PC-9 (cell line): ENCODE measurements at regions not wholly inside any gene's neighbourhood (a gene's known extent, or its start where the extent isn't known, plus 50 kb on each side); places are given as distances from the start of the nearest gene placed in this dataset.

Source experiments
- BruUV-seq: library from RNA; stranded (reverse); fragments of 400-500 nt; replicated peaks from 2 replicates; lab custom pipeline; 2021; lab: Mats Ljungman, UMichigan
- CTCF ChIA-PET: fragments of 300-600 bp; sonication (Branson Sonifier 250); formaldehyde crosslinking; loops from one replicate; lab custom pipeline; 2022; ENCODE audit warnings: antibody characterized with exemption; lab: Charles Lee
- POLR2A ChIA-PET: fragments of 300-600 bp; sonication (Branson Sonifier 250); formaldehyde crosslinking; loops from one replicate; lab custom pipeline; 2022; ENCODE audit warnings: antibody characterized with exemption; ENCODE audit not compliant: unreplicated experiment; lab: Charles Lee
- DNase-seq, 2 experiments: peaks; one replicate each; pipeline versions ENCODE4 v3.0.0 to v3.0.0-alpha.2; 2015 to 2022; ENCODE audit warnings: mixed read lengths in 1 of 2
- H2AFZ ChIP-seq: fragments of 200-600 bp; sonication (generic); 2 replicates; pipeline ENCODE4 v1.8.1; 2017; ENCODE audit warnings: antibody characterized with exemption
- H3F3A ChIP-seq: fragments of 200-600 bp; sonication (generic); 2 replicates; pipeline ENCODE4 v1.8.1; 2017; ENCODE audit warnings: antibody characterized with exemption, mild to moderate bottlenecking, low read depth; ENCODE audit not compliant: insufficient read depth
- H3K27ac ChIP-seq: fragments of 200-600 bp; sonication (generic); 2 replicates; pipeline ENCODE4 v1.6.1; 2016; ENCODE audit warnings: mixed run types
- H3K27me3 ChIP-seq: fragments of 200-600 bp; sonication (generic); 2 replicates; pipeline ENCODE4 v1.6.1; 2016; ENCODE audit warnings: low read depth, mixed run types; ENCODE audit not compliant: insufficient read depth
- H3K36me3 ChIP-seq: fragments of 200-600 bp; sonication (generic); 2 replicates; pipeline ENCODE4 v1.6.1; 2016; ENCODE audit warnings: low read depth, mixed run types
- H3K4me1 ChIP-seq: fragments of 200-600 bp; sonication (generic); replicated peaks from 2 replicates; pipeline ENCODE4 v1.6.1; 2016; ENCODE audit warnings: mixed run types; ENCODE audit not compliant: insufficient read depth
- H3K4me2 ChIP-seq: fragments of 200-600 bp; sonication (generic); 2 replicates; pipeline ENCODE4 v1.6.1; 2017; ENCODE audit warnings: mixed run types
- H3K4me3 ChIP-seq: fragments of 200-600 bp; sonication (generic); 2 replicates; pipeline ENCODE4 v1.6.1; 2016; ENCODE audit warnings: mixed run types
- H3K79me2 ChIP-seq: fragments of 200-600 bp; sonication (generic); 2 replicates; pipeline ENCODE4 v1.6.1; 2017; ENCODE audit warnings: low read depth, mixed run types
- H3K9me2 ChIP-seq: fragments of 200-600 bp; sonication (generic); 2 replicates; pipeline ENCODE4 v1.8.1; 2017; ENCODE audit warnings: mild to moderate bottlenecking; ENCODE audit not compliant: insufficient read depth
- H3K9me3 ChIP-seq: fragments of 200-600 bp; sonication (generic); 2 replicates; pipeline ENCODE4 v1.8.1; 2016; ENCODE audit warnings: low read depth; ENCODE audit not compliant: insufficient read depth
- H4K20me1 ChIP-seq: fragments of 200-600 bp; sonication (generic); 2 replicates; pipeline ENCODE4 v1.8.1; 2017; ENCODE audit not compliant: insufficient read depth
- EZH2 ChIP-seq: fragments of 200-600 bp; sonication (generic); IDR thresholded peaks from 2 replicates; pipeline ENCODE4 v1.8.0; 2017; ENCODE audit warnings: antibody characterized with exemption, low read depth
- intact Hi-C: fragments of 100-400 bp; cut with micrococcal nuclease; formaldehyde crosslinking; loops from one replicate; pipeline ENCODE4 v1.10.0; 2022; ENCODE audit not compliant: unreplicated experiment
- TF ChIP-seq, protein P1 (sequence below): fragments of 200-600 bp; sonication (generic); conservative IDR thresholded peaks from 2 replicates; pipeline ENCODE4 v1.6.1; 2017; ENCODE audit warnings: mixed run types, antibody characterized with exemption, mild to moderate bottlenecking, moderate library complexity

GRCh38 chr2:199569336-199569735, 111.6 kb upstream of the SATB2 start:
- H3K4me1 ChIP-seq, result no peaks in the 10 kb centered on the region
- no peaks in the 10 kb centered on the region for H3K9me3 ChIP-seq
- TF ChIP-seq, protein P1, sequence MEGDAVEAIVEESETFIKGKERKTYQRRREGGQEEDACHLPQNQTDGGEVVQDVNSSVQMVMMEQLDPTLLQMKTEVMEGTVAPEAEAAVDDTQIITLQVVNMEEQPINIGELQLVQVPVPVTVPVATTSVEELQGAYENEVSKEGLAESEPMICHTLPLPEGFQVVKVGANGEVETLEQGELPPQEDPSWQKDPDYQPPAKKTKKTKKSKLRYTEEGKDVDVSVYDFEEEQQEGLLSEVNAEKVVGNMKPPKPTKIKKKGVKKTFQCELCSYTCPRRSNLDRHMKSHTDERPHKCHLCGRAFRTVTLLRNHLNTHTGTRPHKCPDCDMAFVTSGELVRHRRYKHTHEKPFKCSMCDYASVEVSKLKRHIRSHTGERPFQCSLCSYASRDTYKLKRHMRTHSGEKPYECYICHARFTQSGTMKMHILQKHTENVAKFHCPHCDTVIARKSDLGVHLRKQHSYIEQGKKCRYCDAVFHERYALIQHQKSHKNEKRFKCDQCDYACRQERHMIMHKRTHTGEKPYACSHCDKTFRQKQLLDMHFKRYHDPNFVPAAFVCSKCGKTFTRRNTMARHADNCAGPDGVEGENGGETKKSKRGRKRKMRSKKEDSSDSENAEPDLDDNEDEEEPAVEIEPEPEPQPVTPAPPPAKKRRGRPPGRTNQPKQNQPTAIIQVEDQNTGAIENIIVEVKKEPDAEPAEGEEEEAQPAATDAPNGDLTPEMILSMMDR, result no peak
- TF ChIP-seq EZH2, result no peak
- H3F3A ChIP-seq, result no peaks in the 10 kb centered on the region
- intact Hi-C loops, result no loop called here
- H3K9me2 ChIP-seq, result no peaks in the 10 kb centered on the region
- no peak overlapping the region for H2AFZ ChIP-seq
- no peak overlapping the region for H3K4me3 ChIP-seq
- no peaks in the 10 kb centered on the region for H3K36me3 ChIP-seq
- H3K27me3 ChIP-seq, result peaks cover 4% of the 10 kb centered on the region; the same call in 1 of the 2 replicates
- no peaks in the 10 kb centered on the region for H3K79me2 ChIP-seq
- no peak for DNase-seq
- ChIA-PET CTCF (no interaction called here), POLR2A (no interaction called here)
- no peak overlapping the region for H3K4me2 ChIP-seq
- H4K20me1 ChIP-seq, result no peaks in the 10 kb centered on the region
- BruUV-seq, result no TSS peak
- H3K27ac ChIP-seq, result no peak overlapping the region

DNA sequence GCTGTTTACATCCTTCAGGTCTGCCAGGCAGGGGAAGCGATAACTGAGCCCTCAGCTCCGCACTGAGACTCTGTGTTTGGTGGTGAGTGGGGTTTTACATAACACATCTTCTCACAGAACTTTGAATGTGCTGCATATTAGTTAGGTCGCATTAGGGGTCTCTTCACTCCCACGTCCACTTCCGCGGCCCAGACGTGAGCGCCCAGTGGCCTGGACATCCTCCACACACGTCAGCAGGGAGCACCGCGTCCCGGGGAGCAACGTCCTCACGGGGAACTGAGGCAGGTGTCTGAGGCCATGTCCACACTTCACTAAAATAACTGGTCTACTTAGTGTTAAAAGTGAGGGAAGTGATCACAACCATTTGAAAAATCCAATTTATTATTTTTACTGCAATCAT, 100.4 kb upstream of the SATB2 start:
- no TSS peak for BruUV-seq
- Histone ChIP-seq H3K27ac (no peak overlapping the region), H3K4me2 (no peak overlapping the region), H4K20me1 (no peaks in the 10 kb centered on the region), H3K36me3 (no peaks in the 10 kb centered on the region), H3K9me3 (peaks cover 3% of the 10 kb centered on the region; the same call in 1 of the 2 replicates), H3K27me3 (peaks cover 8% of the 10 kb centered on the region), H3K79me2 (no peaks in the 10 kb centered on the region), H3K9me2 (no peaks in the 10 kb centered on the region), H3K4me3 (no peak overlapping the region), H3K4me1 (no peaks in the 10 kb centered on the region), H3F3A (no peaks in the 10 kb centered on the region), H2AFZ (no peak overlapping the region)
- CTCF ChIA-PET, result no interaction called here
- POLR2A ChIA-PET, result no interaction called here
- intact Hi-C loops, result no loop called here
- DNase-seq, result no peak
- no peak for TF ChIP-seq EZH2
- TF ChIP-seq, protein P1, result no peak

DNA sequence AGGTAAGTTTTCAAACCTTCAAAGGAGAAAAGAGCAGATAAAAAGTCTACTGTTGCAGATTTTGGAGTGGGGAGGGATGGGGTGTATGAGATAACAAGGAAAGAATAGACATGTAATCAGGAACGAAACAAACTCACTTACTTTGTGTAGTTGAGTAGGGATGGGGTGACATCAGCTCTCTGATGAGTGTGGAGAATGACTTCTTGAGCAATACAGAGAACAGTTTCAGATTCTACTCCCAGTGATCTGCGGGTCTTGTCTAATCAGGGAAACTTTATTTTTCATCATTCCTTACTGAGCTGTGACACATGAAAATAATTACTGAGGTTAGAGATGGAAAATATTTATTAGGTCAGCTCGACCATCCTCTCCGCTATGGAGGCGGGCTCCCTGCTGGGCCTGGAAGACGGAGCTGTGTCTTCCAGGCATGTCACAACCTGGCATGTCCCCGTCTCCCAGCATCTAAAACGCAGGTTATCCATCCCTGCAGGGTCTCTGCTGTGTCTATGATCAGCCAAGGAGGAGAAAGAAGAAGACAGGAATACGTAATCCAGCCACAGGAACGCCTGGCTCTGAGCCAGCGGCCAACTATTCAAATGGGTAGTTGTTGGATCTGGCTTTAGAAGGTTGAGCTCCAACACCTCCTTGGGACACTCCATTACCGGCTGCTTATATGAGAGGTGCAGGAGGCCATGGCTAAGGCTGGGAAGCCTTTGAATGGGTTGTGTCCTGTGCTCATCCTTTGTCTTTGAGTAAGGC, 99.0 kb upstream of the SATB2 start:
- ChIA-PET POLR2A (no interaction called here), CTCF (no interaction called here)
- Histone ChIP-seq H3K9me2 (no peaks in the 10 kb centered on the region), H3K27ac (no peak overlapping the region), H4K20me1 (no peaks in the 10 kb centered on the region), H3K79me2 (no peaks in the 10 kb centered on the region), H3K27me3 (peaks cover 8% of the 10 kb centered on the region), H2AFZ (no peak overlapping the region), H3K4me2 (no peak overlapping the region), H3K4me3 (no peak overlapping the region), H3K4me1 (no peaks in the 10 kb centered on the region), H3K9me3 (peaks cover 3% of the 10 kb centered on the region; the same call in 1 of the 2 replicates), H3K36me3 (no peaks in the 10 kb centered on the region), H3F3A (no peaks in the 10 kb centered on the region)
- no TSS peak for BruUV-seq
- no peak for DNase-seq
- TF ChIP-seq, protein P1, result no peak
- TF ChIP-seq EZH2, result no peak
- intact Hi-C loops, result no loop called here
